ENCODE measurements at regions not wholly inside any gene's neighbourhood (a gene's known extent, or its start where the extent isn't known, plus 50 kb on each side); places are given as distances from the start of the nearest gene placed in this dataset.

GRCh38 chr20:55580475-55580874 lies 424.8 kb downstream of the CBLN4 start:
- DNase-seq (ENCODE audit: low read depth in 2 of 2) = no peak
- no peaks in the 10 kb centered on the region for H3K79me2 ChIP-seq (ENCODE audit: control insufficient read depth, insufficient read depth, low read length)
- no peaks in the 10 kb centered on the region for H3K9me3 ChIP-seq (ENCODE audit: control insufficient read depth, insufficient read depth, low read depth, low read length)
- no peak overlapping the region for H3K4me2 ChIP-seq (ENCODE audit: extremely low read depth, insufficient read depth, low read length)
- no peak overlapping the region for H3K27ac ChIP-seq (ENCODE audit: insufficient read depth, low read length)
- H3K27me3 ChIP-seq (ENCODE audit: control insufficient read depth, insufficient read depth, low read length) = no peaks in the 10 kb centered on the region
- no peak overlapping the region for H3K9ac ChIP-seq (ENCODE audit: insufficient read depth, low read length)
- no peak overlapping the region for H3K4me3 ChIP-seq (replicated peaks in 1 of 4; ENCODE audit: control extremely low read depth in 1 of 4, insufficient read depth in 1 of 4, low read depth in 3 of 4, low read length in 4 of 4)
- no peaks in the 10 kb centered on the region for H4K20me1 ChIP-seq (ENCODE audit: control insufficient read depth, extremely low read depth, insufficient read depth, low read length)
- no peak for TF ChIP-seq CTCF (conservative IDR thresholded peaks at IDR 0.05 in 1 of 2, IDR thresholded peaks at IDR 0.05 in 1 of 2; ENCODE audit: low read depth in 1 of 2, low read length in 2 of 2)
- no peak for TF ChIP-seq EZH2 (IDR thresholded peaks at IDR 0.05; ENCODE audit: low read length, missing control alignments)
- no peaks in the 10 kb centered on the region for H3K36me3 ChIP-seq (ENCODE audit: control insufficient read depth, insufficient read depth, low read length)
- H2AFZ ChIP-seq (ENCODE audit: low read length) = no peak overlapping the region
- no peaks in the 10 kb centered on the region for H3K4me1 ChIP-seq (ENCODE audit: control insufficient read depth, extremely low read depth, insufficient read depth, low read length)

- Histone ChIP-seq H3K79me2 (ENCODE audit: control insufficient read depth, insufficient read depth, low read length) (no peaks in the 10 kb centered on the region), H3K27me3 (ENCODE audit: control insufficient read depth, insufficient read depth, low read length) (no peaks in the 10 kb centered on the region), H3K9ac (ENCODE audit: insufficient read depth, low read length) (no peak overlapping the region), H3K36me3 (ENCODE audit: control insufficient read depth, insufficient read depth, low read length) (no peaks in the 10 kb centered on the region), H3K4me3 (replicated peaks in 1 of 4; ENCODE audit: control extremely low read depth in 1 of 4, insufficient read depth in 1 of 4, low read depth in 3 of 4, low read length in 4 of 4) (no peak overlapping the region), H2AFZ (ENCODE audit: low read length) (no peak overlapping the region), H3K9me3 (ENCODE audit: control insufficient read depth, insufficient read depth, low read depth, low read length) (no peaks in the 10 kb centered on the region), H4K20me1 (ENCODE audit: control insufficient read depth, extremely low read depth, insufficient read depth, low read length) (no peaks in the 10 kb centered on the region), H3K4me2 (ENCODE audit: extremely low read depth, insufficient read depth, low read length) (no peak overlapping the region), H3K27ac (ENCODE audit: insufficient read depth, low read length) (no peak overlapping the region), H3K4me1 (ENCODE audit: control insufficient read depth, extremely low read depth, insufficient read depth, low read length) (no peaks in the 10 kb centered on the region)
- no peak for DNase-seq (ENCODE audit: low read depth in 2 of 2)
- TF ChIP-seq EZH2 (IDR thresholded peaks at IDR 0.05; ENCODE audit: low read length, missing control alignments) = no peak
- no peak for TF ChIP-seq CTCF (conservative IDR thresholded peaks at IDR 0.05 in 1 of 2, IDR thresholded peaks at IDR 0.05 in 1 of 2; ENCODE audit: low read depth in 1 of 2, low read length in 2 of 2)
These were observed 425.5 kb downstream of the CBLN4 start for GRCh38 chr20:55579802-55580201.

- no peaks in the 10 kb centered on the region for H3K4me1 ChIP-seq (ENCODE audit: control insufficient read depth, extremely low read depth, insufficient read depth, low read length)
- H3K36me3 ChIP-seq (ENCODE audit: control insufficient read depth, insufficient read depth, low read length) = no peaks in the 10 kb centered on the region
- no peak overlapping the region for H3K4me2 ChIP-seq (ENCODE audit: extremely low read depth, insufficient read depth, low read length)
- no peaks in the 10 kb centered on the region for H3K9me3 ChIP-seq (ENCODE audit: control insufficient read depth, insufficient read depth, low read depth, low read length)
- H3K79me2 ChIP-seq (ENCODE audit: control insufficient read depth, insufficient read depth, low read length) = no peaks in the 10 kb centered on the region
- H2AFZ ChIP-seq (ENCODE audit: low read length) = no peak overlapping the region
- H3K9ac ChIP-seq (ENCODE audit: insufficient read depth, low read length) = no peak overlapping the region
- H4K20me1 ChIP-seq (ENCODE audit: control insufficient read depth, extremely low read depth, insufficient read depth, low read length) = no peaks in the 10 kb centered on the region
- TF ChIP-seq CTCF (conservative IDR thresholded peaks at IDR 0.05 in 1 of 2, IDR thresholded peaks at IDR 0.05 in 1 of 2; ENCODE audit: low read depth in 1 of 2, low read length in 2 of 2) (no peak), EZH2 (IDR thresholded peaks at IDR 0.05; ENCODE audit: low read length, missing control alignments) (no peak)
- DNase-seq (ENCODE audit: low read depth in 2 of 2) = no peak
- no peak overlapping the region for H3K27ac ChIP-seq (ENCODE audit: insufficient read depth, low read length)
- H3K27me3 ChIP-seq (ENCODE audit: control insufficient read depth, insufficient read depth, low read length) = no peaks in the 10 kb centered on the region
- H3K4me3 ChIP-seq (replicated peaks in 1 of 4; ENCODE audit: control extremely low read depth in 1 of 4, insufficient read depth in 1 of 4, low read depth in 3 of 4, low read length in 4 of 4) = no peak overlapping the region
These were observed 428.3 kb downstream of the CBLN4 start for GRCh38 chr20:55576981-55577380.

Data from fibroblast of lung (primary cell).